ENCODE measurements at regions not wholly inside any gene's neighbourhood (a gene's known extent, or its start where the extent isn't known, plus 50 kb on each side); places are given as distances from the start of the nearest gene placed in this dataset.

GRCh38 chr7:10429031-10429430 lies 544.6 kb upstream of the PHF14 start:
- no peaks in the 10 kb centered on the region for H3K27me3 ChIP-seq (ENCODE audit: low read depth)
- no peaks in the 10 kb centered on the region for H3K4me1 ChIP-seq
- H3K9me3 ChIP-seq = no peaks in the 10 kb centered on the region
- no peaks in the 10 kb centered on the region for H3K36me3 ChIP-seq
- no peak for TF ChIP-seq CTCF (IDR thresholded peaks at IDR 0.05)
- no peak for ATAC-seq
- DNase-seq = no peak
- no peak overlapping the region for H3K27ac ChIP-seq
- intact Hi-C loops (cut with DNase I) = no loop called here
- H3K4me3 ChIP-seq = no peak overlapping the region

GRCh38 chr7:10429511-10429910 lies 544.2 kb upstream of the PHF14 start:
- Histone ChIP-seq H3K36me3 (no peaks in the 10 kb centered on the region), H3K27ac (no peak overlapping the region), H3K27me3 (ENCODE audit: low read depth) (no peaks in the 10 kb centered on the region), H3K9me3 (no peaks in the 10 kb centered on the region), H3K4me1 (no peaks in the 10 kb centered on the region), H3K4me3 (no peak overlapping the region)
- TF ChIP-seq CTCF (IDR thresholded peaks at IDR 0.05) = no peak
- DNase-seq (no peak), ATAC-seq (no peak)
- intact Hi-C loops (cut with DNase I) = no loop called here

- DNase-seq (no peak), ATAC-seq (no peak)
- intact Hi-C loops (cut with DNase I) = no loop called here
- Histone ChIP-seq H3K36me3 (no peaks in the 10 kb centered on the region), H3K27me3 (ENCODE audit: low read depth) (no peaks in the 10 kb centered on the region), H3K9me3 (no peaks in the 10 kb centered on the region), H3K4me3 (no peak overlapping the region), H3K4me1 (no peaks in the 10 kb centered on the region), H3K27ac (no peak overlapping the region)
- TF ChIP-seq CTCF (IDR thresholded peaks at IDR 0.05) = no peak
Observed at GRCh38 chr7:10436302-10436701, 537.4 kb upstream of the PHF14 start.

GRCh38 chr7:10439027-10439426 lies 534.6 kb upstream of the PHF14 start:
- H3K4me3 ChIP-seq = no peak overlapping the region
- H3K36me3 ChIP-seq = no peaks in the 10 kb centered on the region
- DNase-seq = no peak
- intact Hi-C loops (cut with DNase I) = no loop called here
- TF ChIP-seq CTCF (IDR thresholded peaks at IDR 0.05) = no peak
- H3K4me1 ChIP-seq = no peaks in the 10 kb centered on the region
- ATAC-seq = no peak
- H3K27me3 ChIP-seq (ENCODE audit: low read depth) = no peaks in the 10 kb centered on the region
- no peak overlapping the region for H3K27ac ChIP-seq
- no peaks in the 10 kb centered on the region for H3K9me3 ChIP-seq

- Histone ChIP-seq H3K9me3 (peaks cover 9% of the 10 kb centered on the region), H3K27ac (no peak overlapping the region), H3K36me3 (no peaks in the 10 kb centered on the region), H3K4me3 (no peak overlapping the region), H3K27me3 (ENCODE audit: low read depth) (no peaks in the 10 kb centered on the region), H3K4me1 (no peaks in the 10 kb centered on the region)
- ATAC-seq (no peak), DNase-seq (no peak)
- intact Hi-C loops (cut with DNase I) = no loop called here
- no peak for TF ChIP-seq CTCF (IDR thresholded peaks at IDR 0.05)
Observed at GRCh38 chr7:10455936-10456335, 517.7 kb upstream of the PHF14 start.

- Histone ChIP-seq H3K27me3 (ENCODE audit: low read depth) (no peaks in the 10 kb centered on the region), H3K9me3 (peaks cover 9% of the 10 kb centered on the region), H3K4me1 (no peaks in the 10 kb centered on the region), H3K4me3 (no peak overlapping the region), H3K27ac (no peak overlapping the region), H3K36me3 (no peaks in the 10 kb centered on the region)
- DNase-seq (no peak), ATAC-seq (no peak)
- intact Hi-C loops (cut with DNase I) = no loop called here
- TF ChIP-seq CTCF (IDR thresholded peaks at IDR 0.05) = no peak
Observed at GRCh38 chr7:10460474-10460873, 513.2 kb upstream of the PHF14 start.

Data from lower lobe of right lung (tissue), 2 donors.